K562 (cell line): ENCODE measurements at regions not wholly inside any gene's neighbourhood (a gene's known extent, or its start where the extent isn't known, plus 50 kb on each side); places are given as distances from the start of the nearest gene placed in this dataset.

Experiments
- ATAC-seq: fragments of 200-7000 bp; cut with Tn5 transposase; 3 replicates; pipeline ENCODE4 v1.9.1; 2020; ENCODE audit warnings: moderate library complexity
- BruUV-seq: library from RNA; stranded (reverse); fragments of 400-500 nt; replicated peaks from 2 replicates; lab custom pipeline; 2021; lab: Mats Ljungman, UMichigan
- CTCF ChIA-PET: fragments of 300-600 bp; formaldehyde crosslinking; extraction: SDS; loops from one replicate; lab custom pipeline; 2021; ENCODE audit warnings: low intra/inter-chr PET ratio; lab: Yijun Ruan, JAX
- POLR2A ChIA-PET: fragments of 300-600, 350-650 bp; sonication (Branson Sonifier 250); formaldehyde crosslinking; extraction: SDS; loops from one replicate; lab custom pipeline; 2021; ENCODE audit warnings: antibody characterized with exemption, inconsistent platforms; lab: Yijun Ruan, JAX
- DNase-seq, 4 experiments: peaks; one replicate each; pipeline versions ENCODE4 v3.0.0 to v3.0.0-alpha.2; 2011 to 2018; ENCODE audit warnings: low spot score in 3 of 4, mixed read lengths in 3 of 4; ENCODE audit errors: extremely low read depth in 1 of 4
- FAIRE-seq: peaks from 2 replicates; lab custom pipeline; 2011; peaks lifted over from hg19 to GRCh38; lab: Jason Lieb, UNC
- H2AFZ ChIP-seq: 2 replicates; pipeline ENCODE4 v1.6.0; 2011; ENCODE audit warnings: low read depth, low read length, control low read depth, inconsistent platforms
- H3K27ac ChIP-seq: fragments of 200-600 bp; 3 replicates; pipeline ENCODE4 v1.8.0; 2011; ENCODE audit warnings: low read depth, mild to moderate bottlenecking, control low read depth, inconsistent platforms, low read length, moderate library complexity, mixed read lengths; ENCODE audit errors: extremely low read depth
- H3K27me3 ChIP-seq, 2 experiments: fragments of 300-600 bp in 1 of 2; 2 replicates in 1 of 2; 3 replicates in 1 of 2; pipeline versions ENCODE4 v1.6.0 to v1.8.0; 2011; ENCODE audit warnings: inconsistent platforms in 2 of 2, low read length in 2 of 2, mild to moderate bottlenecking in 1 of 2, mixed read lengths in 1 of 2, moderate library complexity in 1 of 2; ENCODE audit not compliant: control insufficient read depth in 2 of 2, insufficient read depth in 2 of 2
- H3K36me3 ChIP-seq: fragments of 300-600 bp; 3 replicates; pipeline ENCODE4 v1.8.0; 2011; ENCODE audit warnings: mild to moderate bottlenecking, low read length, inconsistent platforms; ENCODE audit not compliant: control insufficient read depth, insufficient read depth
- H3K4me1 ChIP-seq, 2 experiments: fragments of 200-600 bp in 1 of 2; replicated peaks in 1 of 2; 2 replicates in 1 of 2; 3 replicates in 1 of 2; pipeline versions ENCODE4 v1.5.1 to v1.8.0; 2011; ENCODE audit warnings: inconsistent platforms in 2 of 2, low read length in 2 of 2, mild to moderate bottlenecking in 1 of 2, mixed read lengths in 1 of 2, moderate library complexity in 1 of 2; ENCODE audit not compliant: control insufficient read depth in 2 of 2, insufficient read depth in 2 of 2
- H3K4me2 ChIP-seq: 2 replicates; pipeline ENCODE4 v1.6.1; 2011; ENCODE audit warnings: low read length, control low read depth, inconsistent platforms, mixed read lengths; ENCODE audit not compliant: insufficient read depth
- H3K4me3 ChIP-seq: fragments of 200-600 bp; sonication (generic), shearing (Covaris generic); 2 replicates; pipeline ENCODE4 v1.5.1; 2016; ENCODE audit warnings: control low read depth, inconsistent platforms
- H3K79me2 ChIP-seq: fragments of 200-600 bp; 3 replicates; pipeline ENCODE4 v1.8.0; 2011; ENCODE audit warnings: low read length, inconsistent platforms; ENCODE audit not compliant: control insufficient read depth, insufficient read depth
- H3K9ac ChIP-seq, 2 experiments: 2 replicates each; pipeline versions ENCODE4 v1.6.0 to v1.6.1; 2011; ENCODE audit warnings: low read depth in 2 of 2, low read length in 2 of 2, control low read depth in 1 of 2, inconsistent platforms in 1 of 2, mild to moderate bottlenecking in 1 of 2, mixed read lengths in 1 of 2; ENCODE audit not compliant: insufficient read depth in 1 of 2
- H3K9me1 ChIP-seq: one replicate; pipeline ENCODE4 v1.6.0; 2011; ENCODE audit warnings: inconsistent platforms, mild to moderate bottlenecking, low read length, moderate library complexity; ENCODE audit not compliant: control insufficient read depth, insufficient read depth
- H3K9me3 ChIP-seq: replicated peaks from 2 replicates; pipeline ENCODE4 v1.5.1; 2011; ENCODE audit warnings: low read depth, low read length, inconsistent platforms; ENCODE audit not compliant: control insufficient read depth, insufficient read depth
- H4K20me1 ChIP-seq: replicated peaks from 2 replicates; pipeline ENCODE4 v1.6.1; 2011; ENCODE audit warnings: low read length, inconsistent platforms, mixed read lengths; ENCODE audit not compliant: control insufficient read depth, insufficient read depth
- ADNP ChIP-seq: fragments of 200-800 bp; sonication (Bioruptor generic); IDR thresholded peaks from 2 replicates; pipeline ENCODE4 v1.6.1; 2016; ENCODE audit warnings: missing genetic modification characterization, missing compliant biosample characterization
- HNRNPL ChIP-seq: fragments of 200-400 bp; formaldehyde crosslinking; IDR thresholded peaks from 2 replicates; pipeline ENCODE4 v1.6.1; 2017; ENCODE audit warnings: low read depth, mild to moderate bottlenecking, low read length
- ZNF311 ChIP-seq: fragments of 250-450 bp; sonication (Bioruptor Pico); IDR thresholded peaks from 2 replicates; pipeline ENCODE4 v1.4.0; 2020; ENCODE audit warnings: mild to moderate bottlenecking, moderate library complexity
- ZNF584 ChIP-seq: fragments of 200-800 bp; sonication (Bioruptor generic); IDR thresholded peaks from 2 replicates; pipeline ENCODE4 v1.6.1; 2016; ENCODE audit warnings: low read depth, mild to moderate bottlenecking, missing genetic modification characterization, missing compliant biosample characterization
- ZNF76 ChIP-seq: fragments of 250-450 bp; sonication (Bioruptor Pico); IDR thresholded peaks from 2 replicates; pipeline ENCODE4 v1.4.0; 2020; ENCODE audit warnings: mild to moderate bottlenecking, moderate library complexity, borderline replicate concordance
- WGBS: fragments of 100-300 bp; shearing (Covaris generic); methylation state at CpG from one replicate; pipeline ENCODE4 v1.1.6; 2016; ENCODE audit warnings: low coverage, mixed read lengths; ENCODE audit not compliant: insufficient coverage; ENCODE audit errors: missing lambda C conversion rate; 5-methylcytosine and 5-hydroxymethylcytosine counted together
- in situ Hi-C: fragments of 300-500 bp; cut with MboI; formaldehyde crosslinking; loops from 4 replicates; pipeline ENCODE4 v1.15.0; 2018; ENCODE audit warnings: inconsistent platforms, mixed read lengths
- intact Hi-C: fragments of 100-400 bp; cut with micrococcal nuclease; formaldehyde crosslinking; loops from 2 replicates; pipeline ENCODE4 v1.14.2; 2022
- TF ChIP-seq, protein P1 (sequence below): fragments of 450-650 bp; formaldehyde crosslinking; IDR thresholded peaks from 2 replicates; pipeline ENCODE4 v1.4.0; 2022; ENCODE audit warnings: missing genetic modification characterization
- TF ChIP-seq, protein P2 (sequence below): sonication (generic); formaldehyde crosslinking; IDR thresholded peaks from 2 replicates; pipeline ENCODE4 v1.8.0; 2023; ENCODE audit warnings: missing genetic modification reagents, mild to moderate bottlenecking, borderline replicate concordance
- TF ChIP-seq, protein P3 (sequence below): fragments of 250-450 bp; sonication (Bioruptor Pico); IDR thresholded peaks from 2 replicates; pipeline ENCODE4 v1.4.0; 2020

- BruUV-seq: no TSS peak
- H3K79me2 ChIP-seq: no peaks in the 10 kb centered on the region
- H3K9me1 ChIP-seq: no peaks in the 10 kb centered on the region
- no peaks in the 10 kb centered on the region for H4K20me1 ChIP-seq
- no peak overlapping the region for H3K4me3 ChIP-seq
- DNase-seq (no peak), ATAC-seq (no peak), FAIRE-seq (no peak)
- no peaks in the 10 kb centered on the region for H3K36me3 ChIP-seq
- H3K27me3 ChIP-seq: no peaks in the 10 kb centered on the region
- no peak overlapping the region for H3K4me2 ChIP-seq
- in situ Hi-C loops: no loop called here
- intact Hi-C loops: no loop called here
- H3K9ac ChIP-seq: no peak overlapping the region
- no peaks in the 10 kb centered on the region for H3K9me3 ChIP-seq
- CTCF ChIA-PET: no interaction called here
- H2AFZ ChIP-seq: no peak overlapping the region
- WGBS: 0% methylated on average over 2 of the region's 2 CpGs
- H3K27ac ChIP-seq: no peak overlapping the region
- no peaks in the 10 kb centered on the region for H3K4me1 ChIP-seq
- POLR2A ChIA-PET: no interaction called here
- no peak for TF ChIP-seq ZNF76 (CRISPR knock-in tag)
- no peak for TF ChIP-seq ADNP (tag)
- TF ChIP-seq, protein P1, sequence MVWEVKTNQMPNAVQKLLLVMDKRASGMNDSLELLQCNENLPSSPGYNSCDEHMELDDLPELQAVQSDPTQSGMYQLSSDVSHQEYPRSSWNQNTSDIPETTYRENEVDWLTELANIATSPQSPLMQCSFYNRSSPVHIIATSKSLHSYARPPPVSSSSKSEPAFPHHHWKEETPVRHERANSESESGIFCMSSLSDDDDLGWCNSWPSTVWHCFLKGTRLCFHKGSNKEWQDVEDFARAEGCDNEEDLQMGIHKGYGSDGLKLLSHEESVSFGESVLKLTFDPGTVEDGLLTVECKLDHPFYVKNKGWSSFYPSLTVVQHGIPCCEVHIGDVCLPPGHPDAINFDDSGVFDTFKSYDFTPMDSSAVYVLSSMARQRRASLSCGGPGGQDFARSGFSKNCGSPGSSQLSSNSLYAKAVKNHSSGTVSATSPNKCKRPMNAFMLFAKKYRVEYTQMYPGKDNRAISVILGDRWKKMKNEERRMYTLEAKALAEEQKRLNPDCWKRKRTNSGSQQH (CRISPR knock-in tag): no peak
- TF ChIP-seq ZNF584: no peak
- TF ChIP-seq HNRNPL: no peak
- TF ChIP-seq, protein P2, sequence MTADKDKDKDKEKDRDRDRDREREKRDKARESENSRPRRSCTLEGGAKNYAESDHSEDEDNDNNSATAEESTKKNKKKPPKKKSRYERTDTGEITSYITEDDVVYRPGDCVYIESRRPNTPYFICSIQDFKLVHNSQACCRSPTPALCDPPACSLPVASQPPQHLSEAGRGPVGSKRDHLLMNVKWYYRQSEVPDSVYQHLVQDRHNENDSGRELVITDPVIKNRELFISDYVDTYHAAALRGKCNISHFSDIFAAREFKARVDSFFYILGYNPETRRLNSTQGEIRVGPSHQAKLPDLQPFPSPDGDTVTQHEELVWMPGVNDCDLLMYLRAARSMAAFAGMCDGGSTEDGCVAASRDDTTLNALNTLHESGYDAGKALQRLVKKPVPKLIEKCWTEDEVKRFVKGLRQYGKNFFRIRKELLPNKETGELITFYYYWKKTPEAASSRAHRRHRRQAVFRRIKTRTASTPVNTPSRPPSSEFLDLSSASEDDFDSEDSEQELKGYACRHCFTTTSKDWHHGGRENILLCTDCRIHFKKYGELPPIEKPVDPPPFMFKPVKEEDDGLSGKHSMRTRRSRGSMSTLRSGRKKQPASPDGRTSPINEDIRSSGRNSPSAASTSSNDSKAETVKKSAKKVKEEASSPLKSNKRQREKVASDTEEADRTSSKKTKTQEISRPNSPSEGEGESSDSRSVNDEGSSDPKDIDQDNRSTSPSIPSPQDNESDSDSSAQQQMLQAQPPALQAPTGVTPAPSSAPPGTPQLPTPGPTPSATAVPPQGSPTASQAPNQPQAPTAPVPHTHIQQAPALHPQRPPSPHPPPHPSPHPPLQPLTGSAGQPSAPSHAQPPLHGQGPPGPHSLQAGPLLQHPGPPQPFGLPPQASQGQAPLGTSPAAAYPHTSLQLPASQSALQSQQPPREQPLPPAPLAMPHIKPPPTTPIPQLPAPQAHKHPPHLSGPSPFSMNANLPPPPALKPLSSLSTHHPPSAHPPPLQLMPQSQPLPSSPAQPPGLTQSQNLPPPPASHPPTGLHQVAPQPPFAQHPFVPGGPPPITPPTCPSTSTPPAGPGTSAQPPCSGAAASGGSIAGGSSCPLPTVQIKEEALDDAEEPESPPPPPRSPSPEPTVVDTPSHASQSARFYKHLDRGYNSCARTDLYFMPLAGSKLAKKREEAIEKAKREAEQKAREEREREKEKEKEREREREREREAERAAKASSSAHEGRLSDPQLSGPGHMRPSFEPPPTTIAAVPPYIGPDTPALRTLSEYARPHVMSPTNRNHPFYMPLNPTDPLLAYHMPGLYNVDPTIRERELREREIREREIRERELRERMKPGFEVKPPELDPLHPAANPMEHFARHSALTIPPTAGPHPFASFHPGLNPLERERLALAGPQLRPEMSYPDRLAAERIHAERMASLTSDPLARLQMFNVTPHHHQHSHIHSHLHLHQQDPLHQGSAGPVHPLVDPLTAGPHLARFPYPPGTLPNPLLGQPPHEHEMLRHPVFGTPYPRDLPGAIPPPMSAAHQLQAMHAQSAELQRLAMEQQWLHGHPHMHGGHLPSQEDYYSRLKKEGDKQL (CRISPR knock-in tag): no peak
- TF ChIP-seq, protein P3, sequence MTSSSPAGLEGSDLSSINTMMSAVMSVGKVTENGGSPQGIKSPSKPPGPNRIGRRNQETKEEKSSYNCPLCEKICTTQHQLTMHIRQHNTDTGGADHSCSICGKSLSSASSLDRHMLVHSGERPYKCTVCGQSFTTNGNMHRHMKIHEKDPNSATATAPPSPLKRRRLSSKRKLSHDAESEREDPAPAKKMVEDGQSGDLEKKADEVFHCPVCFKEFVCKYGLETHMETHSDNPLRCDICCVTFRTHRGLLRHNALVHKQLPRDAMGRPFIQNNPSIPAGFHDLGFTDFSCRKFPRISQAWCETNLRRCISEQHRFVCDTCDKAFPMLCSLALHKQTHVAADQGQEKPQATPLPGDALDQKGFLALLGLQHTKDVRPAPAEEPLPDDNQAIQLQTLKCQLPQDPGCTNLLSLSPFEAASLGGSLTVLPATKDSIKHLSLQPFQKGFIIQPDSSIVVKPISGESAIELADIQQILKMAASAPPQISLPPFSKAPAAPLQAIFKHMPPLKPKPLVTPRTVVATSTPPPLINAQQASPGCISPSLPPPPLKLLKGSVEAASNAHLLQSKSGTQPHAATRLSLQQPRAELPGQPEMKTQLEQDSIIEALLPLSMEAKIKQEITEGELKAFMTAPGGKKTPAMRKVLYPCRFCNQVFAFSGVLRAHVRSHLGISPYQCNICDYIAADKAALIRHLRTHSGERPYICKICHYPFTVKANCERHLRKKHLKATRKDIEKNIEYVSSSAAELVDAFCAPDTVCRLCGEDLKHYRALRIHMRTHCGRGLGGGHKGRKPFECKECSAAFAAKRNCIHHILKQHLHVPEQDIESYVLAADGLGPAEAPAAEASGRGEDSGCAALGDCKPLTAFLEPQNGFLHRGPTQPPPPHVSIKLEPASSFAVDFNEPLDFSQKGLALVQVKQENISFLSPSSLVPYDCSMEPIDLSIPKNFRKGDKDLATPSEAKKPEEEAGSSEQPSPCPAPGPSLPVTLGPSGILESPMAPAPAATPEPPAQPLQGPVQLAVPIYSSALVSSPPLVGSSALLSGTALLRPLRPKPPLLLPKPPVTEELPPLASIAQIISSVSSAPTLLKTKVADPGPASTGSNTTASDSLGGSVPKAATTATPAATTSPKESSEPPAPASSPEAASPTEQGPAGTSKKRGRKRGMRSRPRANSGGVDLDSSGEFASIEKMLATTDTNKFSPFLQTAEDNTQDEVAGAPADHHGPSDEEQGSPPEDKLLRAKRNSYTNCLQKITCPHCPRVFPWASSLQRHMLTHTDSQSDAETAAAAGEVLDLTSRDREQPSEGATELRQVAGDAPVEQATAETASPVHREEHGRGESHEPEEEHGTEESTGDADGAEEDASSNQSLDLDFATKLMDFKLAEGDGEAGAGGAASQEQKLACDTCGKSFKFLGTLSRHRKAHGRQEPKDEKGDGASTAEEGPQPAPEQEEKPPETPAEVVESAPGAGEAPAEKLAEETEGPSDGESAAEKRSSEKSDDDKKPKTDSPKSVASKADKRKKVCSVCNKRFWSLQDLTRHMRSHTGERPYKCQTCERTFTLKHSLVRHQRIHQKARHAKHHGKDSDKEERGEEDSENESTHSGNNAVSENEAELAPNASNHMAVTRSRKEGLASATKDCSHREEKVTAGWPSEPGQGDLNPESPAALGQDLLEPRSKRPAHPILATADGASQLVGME (CRISPR knock-in tag): no peak
- no peak for TF ChIP-seq ZNF311 (CRISPR knock-in tag)
Observed at GRCh38 chr15:47514200-47514652, 203.1 kb upstream of the SEMA6D start.
